ENCODE measurements at regions not wholly inside any gene's neighbourhood (a gene's known extent, or its start where the extent isn't known, plus 50 kb on each side); places are given as distances from the start of the nearest gene placed in this dataset.

GRCh38 chr10:56507033-56507432, 146.0 kb upstream of the ZWINT start:
- Histone ChIP-seq H3K27me3 (replicated peaks; ENCODE audit: insufficient read depth, low read depth, low read length, poor library complexity) (no peaks in the 10 kb centered on the region), H3K4me1 (ENCODE audit: insufficient read depth, low read length, poor library complexity, severe bottlenecking) (no peaks in the 10 kb centered on the region), H3K4me3 (ENCODE audit: low read depth, low read length, poor library complexity, severe bottlenecking) (no peak overlapping the region), H3K9me3 (ENCODE audit: low read depth, low read length, poor library complexity, severe bottlenecking) (peaks cover 21% of the 10 kb centered on the region), H3K36me3 (ENCODE audit: insufficient read depth, low read length, poor library complexity, severe bottlenecking) (no peaks in the 10 kb centered on the region), H3K27ac (ENCODE audit: low read depth, low read length, poor library complexity, severe bottlenecking) (no peak overlapping the region)
- CTCF ChIA-PET: no interaction called here
- no peak for DNase-seq (ENCODE audit: low spot score)
- intact Hi-C loops (cut with micrococcal nuclease; ENCODE audit: unreplicated experiment): no loop called here
- BruUV-seq (replicated peaks): no TSS peak
- TF ChIP-seq CTCF (conservative IDR thresholded peaks at IDR 0.05; ENCODE audit: low read depth, low read length) (no peak), EZH2 (IDR thresholded peaks at IDR 0.05; ENCODE audit: borderline replicate concordance, low read depth, low read length, poor library complexity, severe bottlenecking) (no peak)
- POLR2A ChIA-PET (ENCODE audit: low non-redundant PET): no interaction called here

- intact Hi-C loops (cut with micrococcal nuclease; ENCODE audit: unreplicated experiment): no loop called here
- no TSS peak for BruUV-seq (replicated peaks)
- Histone ChIP-seq H3K27me3 (replicated peaks; ENCODE audit: insufficient read depth, low read depth, low read length, poor library complexity) (no peaks in the 10 kb centered on the region), H3K9me3 (ENCODE audit: low read depth, low read length, poor library complexity, severe bottlenecking) (peaks cover 27% of the 10 kb centered on the region), H3K4me3 (ENCODE audit: low read depth, low read length, poor library complexity, severe bottlenecking) (no peak overlapping the region), H3K4me1 (ENCODE audit: insufficient read depth, low read length, poor library complexity, severe bottlenecking) (no peaks in the 10 kb centered on the region), H3K27ac (ENCODE audit: low read depth, low read length, poor library complexity, severe bottlenecking) (no peak overlapping the region), H3K36me3 (ENCODE audit: insufficient read depth, low read length, poor library complexity, severe bottlenecking) (no peaks in the 10 kb centered on the region)
- ChIA-PET POLR2A (ENCODE audit: low non-redundant PET) (no interaction called here), CTCF (no interaction called here)
- TF ChIP-seq EZH2 (IDR thresholded peaks at IDR 0.05; ENCODE audit: borderline replicate concordance, low read depth, low read length, poor library complexity, severe bottlenecking): no peak
- TF ChIP-seq CTCF (conservative IDR thresholded peaks at IDR 0.05; ENCODE audit: low read depth, low read length): no peak
- DNase-seq (ENCODE audit: low spot score): no peak
These were observed 144.5 kb upstream of the ZWINT start for GRCh38 chr10:56505555-56505954.

- TF ChIP-seq EZH2 (IDR thresholded peaks at IDR 0.05; ENCODE audit: borderline replicate concordance, low read depth, low read length, poor library complexity, severe bottlenecking): no peak
- TF ChIP-seq CTCF (conservative IDR thresholded peaks at IDR 0.05; ENCODE audit: low read depth, low read length): no peak
- no peak overlapping the region for H3K27ac ChIP-seq (ENCODE audit: low read depth, low read length, poor library complexity, severe bottlenecking)
- H3K4me1 ChIP-seq (ENCODE audit: insufficient read depth, low read length, poor library complexity, severe bottlenecking): no peaks in the 10 kb centered on the region
- no peaks in the 10 kb centered on the region for H3K27me3 ChIP-seq (replicated peaks; ENCODE audit: insufficient read depth, low read depth, low read length, poor library complexity)
- no peak for DNase-seq (ENCODE audit: low spot score)
- intact Hi-C loops (cut with micrococcal nuclease; ENCODE audit: unreplicated experiment): no loop called here
- ChIA-PET CTCF (no interaction called here), POLR2A (ENCODE audit: low non-redundant PET) (no interaction called here)
- no TSS peak for BruUV-seq (replicated peaks)
- H3K4me3 ChIP-seq (ENCODE audit: low read depth, low read length, poor library complexity, severe bottlenecking): no peak overlapping the region
- H3K36me3 ChIP-seq (ENCODE audit: insufficient read depth, low read length, poor library complexity, severe bottlenecking): no peaks in the 10 kb centered on the region
- peaks cover 31% of the 10 kb centered on the region for H3K9me3 ChIP-seq (ENCODE audit: low read depth, low read length, poor library complexity, severe bottlenecking)
These were observed 135.1 kb upstream of the ZWINT start for GRCh38 chr10:56496186-56496486.
